ENCODE measurements at regions not wholly inside any gene's neighbourhood (a gene's known extent, or its start where the extent isn't known, plus 50 kb on each side); places are given as distances from the start of the nearest gene placed in this dataset.
"Not testable (repeated sequence)": the region's sequence is repeated elsewhere in the genome, so short reads cannot be mapped to it uniquely, and the experiment has no call there.

GRCh38 chr2:111406616-111407015 lies 285.9 kb downstream of the BCL2L11 start:
- DNase-seq, result not testable (repeated sequence)

GRCh38 chr2:111407632-111408194 lies 287.0 kb downstream of the BCL2L11 start:
- DNase-seq, result not testable (repeated sequence)

GRCh38 chr2:111410868-111411406 lies 290.2 kb downstream of the BCL2L11 start:
- not testable (repeated sequence) for DNase-seq

- not testable (repeated sequence) for DNase-seq
These were observed 291.4 kb downstream of the BCL2L11 start for GRCh38 chr2:111411867-111412681.

GRCh38 chr2:111412841-111413650 lies 292.3 kb downstream of the BCL2L11 start:
- DNase-seq, result not testable (repeated sequence)

GRCh38 chr2:111413950-111414349 lies 293.2 kb downstream of the BCL2L11 start:
- DNase-seq, result not testable (repeated sequence)

GRCh38 chr2:111415765-111416743 lies 295.3 kb downstream of the BCL2L11 start:
- DNase-seq, result not testable (repeated sequence)

GRCh38 chr2:111417026-111417425 lies 296.3 kb downstream of the BCL2L11 start:
- DNase-seq, result not testable (repeated sequence)

GRCh38 chr2:111418091-111418875 lies 297.6 kb downstream of the BCL2L11 start:
- DNase-seq, result not testable (repeated sequence)

GRCh38 chr2:111420074-111420473 lies 299.4 kb downstream of the BCL2L11 start:
- not testable (repeated sequence) for DNase-seq

- DNase-seq, result not testable (repeated sequence)
These were observed 300.1 kb downstream of the BCL2L11 start for GRCh38 chr2:111420835-111421234.

- not testable (repeated sequence) for DNase-seq
These were observed 301.2 kb downstream of the BCL2L11 start for GRCh38 chr2:111421949-111422348.

- not testable (repeated sequence) for DNase-seq
These were observed 301.8 kb downstream of the BCL2L11 start for GRCh38 chr2:111422562-111422961.

GRCh38 chr2:111423184-111423583 lies 302.5 kb downstream of the BCL2L11 start:
- not testable (repeated sequence) for DNase-seq

GRCh38 chr2:111424176-111424575 lies 303.5 kb downstream of the BCL2L11 start:
- DNase-seq, result not testable (repeated sequence)

- DNase-seq, result not testable (repeated sequence)
These were observed 304.2 kb downstream of the BCL2L11 start for GRCh38 chr2:111424851-111425309.

- DNase-seq, result not testable (repeated sequence)
These were observed 305.1 kb downstream of the BCL2L11 start for GRCh38 chr2:111425789-111426201.

- DNase-seq, result not testable (repeated sequence)
These were observed 306.6 kb downstream of the BCL2L11 start for GRCh38 chr2:111427346-111427745.

- DNase-seq, result not testable (repeated sequence)
These were observed 308.2 kb downstream of the BCL2L11 start for GRCh38 chr2:111428915-111429314.

GRCh38 chr2:111429353-111429752 lies 308.6 kb downstream of the BCL2L11 start:
- not testable (repeated sequence) for DNase-seq

Data from DMS 273 treated with DMSO at 0.1 percent for 48 hours (cell line).